Bone marrow (tissue), 2 donors: ENCODE measurements at regions not wholly inside any gene's neighbourhood (a gene's known extent, or its start where the extent isn't known, plus 50 kb on each side); places are given as distances from the start of the nearest gene placed in this dataset.

ENCODE experiments used
- DNase-seq, 2 donors: peaks; one replicate each; lab custom pipeline; 2025; lab: John Stamatoyannopoulos, UW

- peak in 1 of 2 donors; percentile 24 for DNase-seq
Measured at GRCh38 chr2:71277536-71278103, 50.7 kb upstream of the PAIP2B start.

- DNase-seq: no peak
Measured at GRCh38 chr2:71277147-71277475, 50.2 kb upstream of the PAIP2B start.

GRCh38 chr2:71276311-71277146 is 49.6 kb upstream of the PAIP2B start:
- peak in 1 of 2 donors; percentile 70 for DNase-seq
